ENCODE measurements at regions not wholly inside any gene's neighbourhood (a gene's known extent, or its start where the extent isn't known, plus 50 kb on each side); places are given as distances from the start of the nearest gene placed in this dataset.

GRCh38 chr15:20340331-20340811, 201.2 kb downstream of the GOLGA6L6 start:
- TF ChIP-seq EP300 (conservative IDR thresholded peaks at IDR 0.05; ENCODE audit: poor library complexity, severe bottlenecking) (no peak), EZH2 (IDR thresholded peaks at IDR 0.05; ENCODE audit: borderline replicate concordance, insufficient read depth, low read length, poor library complexity, severe bottlenecking) (no peak)

All from neural cell (in vitro differentiated cells).